OCI-LY7 (cell line): ENCODE measurements at regions not wholly inside any gene's neighbourhood (a gene's known extent, or its start where the extent isn't known, plus 50 kb on each side); places are given as distances from the start of the nearest gene placed in this dataset.

Source experiments
- BruUV-seq: library from RNA; stranded (reverse); fragments of 400-500 nt; replicated peaks from 2 replicates; lab custom pipeline; 2021; lab: Mats Ljungman, UMichigan
- CTCF ChIA-PET: fragments of 300-600 bp; sonication (Branson Sonifier 250); formaldehyde crosslinking; loops from one replicate; lab custom pipeline; 2022; ENCODE audit warnings: antibody characterized with exemption; ENCODE audit not compliant: unreplicated experiment; lab: Charles Lee
- POLR2A ChIA-PET: fragments of 300-600 bp; sonication (Branson Sonifier 250); formaldehyde crosslinking; loops from one replicate; lab custom pipeline; 2022; ENCODE audit warnings: antibody characterized with exemption; lab: Charles Lee
- DNase-seq: peaks from one replicate; pipeline ENCODE4 v3.0.0-alpha.2; 2015; ENCODE audit warnings: low spot score
- H2AFZ ChIP-seq: fragments of 200-600 bp; sonication (generic), shearing (Covaris generic); 2 replicates; pipeline ENCODE4 v1.6.1; 2014; ENCODE audit warnings: mild to moderate bottlenecking, antibody characterized with exemption, low read length, moderate library complexity
- H3K27ac ChIP-seq: fragments of 200-600 bp; sonication (generic); 2 replicates; pipeline ENCODE4 v1.5.1; 2014; ENCODE audit warnings: mixed run types, low read depth, mild to moderate bottlenecking, moderate library complexity, low read length, inconsistent platforms; ENCODE audit not compliant: poor library complexity, severe bottlenecking
- H3K36me3 ChIP-seq: fragments of 200-600 bp; sonication (generic); 2 replicates; pipeline ENCODE4 v1.6.1; 2014; ENCODE audit warnings: mild to moderate bottlenecking, antibody characterized with exemption, low read length, moderate library complexity, mixed read lengths; ENCODE audit not compliant: insufficient read depth
- H3K4me1 ChIP-seq: fragments of 200-600 bp; sonication (generic); 2 replicates; pipeline ENCODE4 v1.5.1; 2014; ENCODE audit warnings: mild to moderate bottlenecking, low read length; ENCODE audit not compliant: insufficient read depth, poor library complexity, severe bottlenecking
- H3K4me2 ChIP-seq: fragments of 200-600 bp; sonication (generic); 2 replicates; pipeline ENCODE4 v1.6.1; 2014; ENCODE audit warnings: mild to moderate bottlenecking, low read length
- H3K4me3 ChIP-seq: fragments of 200-600 bp; sonication (generic); 2 replicates; pipeline ENCODE4 v1.5.1; 2014; ENCODE audit warnings: mild to moderate bottlenecking, low read depth, low read length; ENCODE audit not compliant: poor library complexity, severe bottlenecking
- H3K79me2 ChIP-seq: fragments of 200-600 bp; sonication (generic); 2 replicates; pipeline ENCODE4 v1.6.1; 2016; ENCODE audit warnings: low read depth, mild to moderate bottlenecking, low read length, moderate library complexity, mixed read lengths; ENCODE audit not compliant: insufficient read depth
- H3K9me2 ChIP-seq: fragments of 200-600 bp; sonication (generic); 2 replicates; pipeline ENCODE4 v1.6.1; 2016; ENCODE audit warnings: mild to moderate bottlenecking, low read length, mixed read lengths; ENCODE audit not compliant: insufficient read depth
- H3K9me3 ChIP-seq: fragments of 200-600 bp; sonication (generic); 2 replicates; pipeline ENCODE4 v1.6.1; 2014; ENCODE audit warnings: mild to moderate bottlenecking, mixed run types, low read length, mixed read lengths
- H4K20me1 ChIP-seq: fragments of 200-600 bp; sonication (generic); 2 replicates; pipeline ENCODE4 v1.6.1; 2014; ENCODE audit warnings: mild to moderate bottlenecking, antibody characterized with exemption, low read length, moderate library complexity, mixed read lengths; ENCODE audit not compliant: insufficient read depth
- CTCF ChIP-seq: fragments of 200-600 bp; sonication (generic); conservative IDR thresholded peaks from 2 replicates; pipeline ENCODE4 v1.5.1; 2014; ENCODE audit warnings: mild to moderate bottlenecking, antibody characterized with exemption, low read length, moderate library complexity, mixed read lengths
- EZH2phosphoT487 ChIP-seq: fragments of 200-600 bp; sonication (generic); IDR thresholded peaks from 2 replicates; pipeline ENCODE4 v1.6.1; 2018; ENCODE audit warnings: low read depth, borderline replicate concordance, mild to moderate bottlenecking, mixed run types, antibody characterized with exemption, low read length, moderate library complexity, mixed read lengths
- intact Hi-C: fragments of 100-400 bp; cut with micrococcal nuclease; formaldehyde crosslinking; loops from one replicate; pipeline ENCODE4 v1.10.0; 2022; ENCODE audit not compliant: unreplicated experiment

- POLR2A ChIA-PET, result interaction anchor here (0.9 to 3.6 kb wide), 4 partner anchors 14 to 212 kb away, joined by 3 to 18 read pairs (median 3); partner anchors contain the start of gene LMNB1
- Histone ChIP-seq H3K9me3 (no peaks in the 10 kb centered on the region), H3K4me3 (no peak overlapping the region), H3K9me2 (no peaks in the 10 kb centered on the region), H3K4me1 (peaks cover 17% of the 10 kb centered on the region), H3K4me2 (peak overlapping the region; percentile 44), H2AFZ (peak overlapping the region; percentile 12; the same call in 1 of the 2 replicates), H3K36me3 (no peaks in the 10 kb centered on the region), H3K27ac (no peak overlapping the region), H3K79me2 (no peaks in the 10 kb centered on the region), H4K20me1 (no peaks in the 10 kb centered on the region)
- TF ChIP-seq EZH2phosphoT487 (no peak), CTCF (no peak)
- peak; percentile 70 for DNase-seq
- BruUV-seq, result no TSS peak
- intact Hi-C loops, result no loop called here
- CTCF ChIA-PET, result interaction anchor here (0.7 kb wide), 1 partner anchor 10 kb away, joined by 3 read pairs; no protein-coding TSS in a partner anchor
Observed at GRCh38 chr5:126686451-126687126, 85.8 kb downstream of the PHAX start.

DNA sequence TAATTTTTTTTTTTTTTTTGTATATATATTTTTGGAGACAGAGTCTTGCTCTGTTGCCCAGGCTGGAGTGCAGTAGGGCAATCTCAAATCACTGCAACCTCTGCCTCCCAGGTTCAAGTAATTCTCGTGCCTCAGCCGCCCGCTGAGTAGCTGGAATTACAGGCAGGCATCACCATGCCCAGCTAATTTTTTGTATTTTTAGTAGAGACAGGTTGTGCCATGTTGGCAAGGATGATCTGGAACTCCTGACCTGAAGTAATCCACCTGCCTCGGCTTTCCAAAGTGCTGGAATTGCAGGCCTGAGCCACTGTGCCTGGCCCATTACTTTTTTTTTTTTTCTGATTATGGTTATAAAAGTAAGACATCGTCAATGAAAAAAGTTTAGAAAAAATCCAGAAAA is 84.0 kb upstream of the LMNB1 start:
- BruUV-seq, result no TSS peak
- no peak overlapping the region for H3K27ac ChIP-seq
- TF ChIP-seq CTCF, result no peak
- no peak for TF ChIP-seq EZH2phosphoT487
- DNase-seq, result no peak
- no peak overlapping the region for H3K4me2 ChIP-seq
- H3K79me2 ChIP-seq, result no peaks in the 10 kb centered on the region
- H3K9me3 ChIP-seq, result no peaks in the 10 kb centered on the region
- no peak overlapping the region for H3K4me3 ChIP-seq
- ChIA-PET CTCF (no interaction called here), POLR2A (interaction anchor here (0.7 kb wide), 1 partner anchor 178 kb away, joined by 4 read pairs; no protein-coding TSS in a partner anchor)
- no peaks in the 10 kb centered on the region for H3K9me2 ChIP-seq
- intact Hi-C loops, result no loop called here
- H3K36me3 ChIP-seq, result no peaks in the 10 kb centered on the region
- no peak overlapping the region for H2AFZ ChIP-seq
- H4K20me1 ChIP-seq, result no peaks in the 10 kb centered on the region
- H3K4me1 ChIP-seq, result no peaks in the 10 kb centered on the region

DNA sequence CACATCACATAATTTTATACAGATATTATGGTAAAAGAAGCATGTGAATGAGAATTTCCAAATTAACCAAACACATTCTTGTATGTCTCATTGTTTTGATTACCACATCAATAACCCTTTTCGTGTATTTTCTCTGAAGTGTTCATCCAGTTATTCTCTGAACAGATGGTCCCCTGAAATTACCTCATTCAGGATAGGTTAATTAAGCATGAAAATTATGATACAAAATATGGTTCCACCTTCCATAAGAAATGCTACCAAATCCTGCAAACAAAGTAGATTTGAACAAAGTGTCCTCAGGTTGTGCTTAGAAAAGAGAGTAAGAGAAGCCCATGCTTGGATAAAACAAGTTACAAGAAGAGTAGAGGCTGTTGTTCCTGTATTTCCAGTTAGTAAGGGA is 83.1 kb upstream of the LMNB1 start:
- H3K4me1 ChIP-seq, result no peaks in the 10 kb centered on the region
- no peaks in the 10 kb centered on the region for H4K20me1 ChIP-seq
- no peaks in the 10 kb centered on the region for H3K79me2 ChIP-seq
- intact Hi-C loops, result no loop called here
- no peaks in the 10 kb centered on the region for H3K36me3 ChIP-seq
- no peak overlapping the region for H3K4me3 ChIP-seq
- ChIA-PET CTCF (no interaction called here), POLR2A (interaction anchor here (0.7 kb wide), 1 partner anchor 178 kb away, joined by 4 read pairs; no protein-coding TSS in a partner anchor)
- no peak overlapping the region for H2AFZ ChIP-seq
- TF ChIP-seq CTCF, result no peak
- TF ChIP-seq EZH2phosphoT487, result no peak
- H3K9me3 ChIP-seq, result no peaks in the 10 kb centered on the region
- no peaks in the 10 kb centered on the region for H3K9me2 ChIP-seq
- no peak overlapping the region for H3K4me2 ChIP-seq
- no TSS peak for BruUV-seq
- no peak for DNase-seq
- no peak overlapping the region for H3K27ac ChIP-seq
